Stomach (tissue), 4 donors: ENCODE measurements at regions not wholly inside any gene's neighbourhood (a gene's known extent, or its start where the extent isn't known, plus 50 kb on each side); places are given as distances from the start of the nearest gene placed in this dataset.

ENCODE experiments used
- CTCF ChIP-seq, 7 experiments: fragments of 450-650 bp in 4 of 7; fragments of 200-600 bp in 3 of 7; sonication (generic) in 3 of 7; IDR thresholded peaks; one replicate each; pipeline ENCODE4 v1.5.1; 2016 to 2019; ENCODE audit warnings: antibody characterized with exemption in 7 of 7, control low read depth in 2 of 7, mild to moderate bottlenecking in 1 of 7
- POLR2A ChIP-seq, 4 donors: fragments of 450-650 bp; IDR thresholded peaks; one replicate each; pipeline ENCODE4 v1.6.1; 2016; ENCODE audit warnings: antibody characterized with exemption in 4 of 4, control low read depth in 2 of 4, mild to moderate bottlenecking in 1 of 4, moderate library complexity in 1 of 4

DNA sequence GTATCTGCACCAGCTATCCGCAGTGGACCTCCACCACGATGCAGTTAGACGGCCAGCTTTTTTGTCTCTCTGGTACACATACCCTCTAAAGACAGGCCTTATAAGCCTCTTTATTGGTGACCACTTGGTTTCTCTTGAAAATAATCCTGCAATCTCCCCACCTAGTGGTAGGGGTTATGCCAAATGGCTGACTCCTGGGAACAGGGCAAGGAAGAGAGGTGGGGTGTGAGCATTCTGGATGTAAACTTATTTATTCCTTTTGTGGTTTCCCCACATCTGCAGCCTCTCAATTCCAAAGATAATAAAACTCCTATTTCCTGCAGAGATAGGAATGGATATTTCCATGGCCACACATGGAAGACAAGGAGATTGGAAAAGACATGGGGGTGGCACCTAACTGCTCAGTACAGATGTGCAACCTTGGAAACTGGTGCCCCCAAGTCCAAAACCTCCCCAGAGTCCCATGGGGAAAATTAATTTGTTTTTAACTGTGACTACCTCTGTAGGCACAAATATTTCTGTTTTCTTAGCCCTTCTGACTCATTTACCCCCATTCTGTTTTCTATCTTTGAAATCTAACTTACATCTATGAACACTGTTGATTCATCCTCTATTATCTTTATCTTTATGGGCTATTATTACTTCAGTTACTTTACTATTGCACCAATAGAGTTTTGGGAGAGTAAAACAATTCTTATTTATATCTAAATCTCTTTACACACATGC, 112.7 kb upstream of the TSHZ3 start:
- TF ChIP-seq CTCF (IDR thresholded peaks at IDR 0.05) (no peak), POLR2A (IDR thresholded peaks at IDR 0.05) (no peak)
